A549 (cell line): ENCODE measurements at regions not wholly inside any gene's neighbourhood (a gene's known extent, or its start where the extent isn't known, plus 50 kb on each side); places are given as distances from the start of the nearest gene placed in this dataset.

Experiments
- CHD2 ChIP-seq: fragments of 150-350 bp; IDR thresholded peaks from 2 replicates; pipeline ENCODE4 v1.6.1; 2014; ENCODE audit warnings: low read length; ENCODE audit not compliant: partially characterized antibody
- CTCF ChIP-seq: fragments of >200 bp; sonication (Bioruptor Twin); formaldehyde crosslinking; IDR thresholded peaks from 3 replicates; pipeline ENCODE4 v1.5.1; 2016
- HOXB13 ChIP-seq: fragments of 250-450 bp; sonication (Bioruptor Pico); IDR thresholded peaks from 2 replicates; pipeline ENCODE4 v1.5.0; 2020; ENCODE audit warnings: low read depth, mild to moderate bottlenecking, moderate library complexity
- POLR2A ChIP-seq: IDR thresholded peaks from 2 replicates; pipeline ENCODE4 v1.6.1; 2012; ENCODE audit warnings: mild to moderate bottlenecking, low read length
- RFX5 ChIP-seq: fragments of 450-650 bp; IDR thresholded peaks from 2 replicates; pipeline ENCODE4 v1.7.1; 2014; ENCODE audit warnings: antibody characterized with exemption, mild to moderate bottlenecking, moderate library complexity
- TF ChIP-seq, protein P1 (sequence below): IDR thresholded peaks from 2 replicates; pipeline ENCODE4 v1.6.1; 2012; ENCODE audit warnings: low read depth, borderline replicate concordance

DNA sequence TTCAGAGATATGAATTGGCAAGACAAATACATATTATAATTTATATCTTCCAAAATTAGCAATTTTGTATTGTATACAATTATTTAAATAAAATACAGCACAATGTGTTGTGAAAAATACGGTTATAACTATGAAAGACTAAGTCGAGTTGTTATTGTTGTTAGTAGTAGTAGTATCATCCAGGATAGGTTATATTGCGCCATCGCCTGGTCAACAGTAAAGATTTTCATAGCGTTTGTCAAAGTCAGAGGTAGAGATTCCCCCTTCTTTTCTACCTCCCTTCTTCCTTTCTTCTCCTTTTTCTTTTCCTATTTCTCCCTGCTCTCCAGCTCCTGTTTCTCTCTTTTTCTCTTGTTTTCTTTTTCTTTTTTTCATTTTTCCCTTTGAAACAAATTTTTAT, 499.1 kb upstream of the EPHA5 start:
- TF ChIP-seq CTCF, result no peak
- no peak for TF ChIP-seq HOXB13
- TF ChIP-seq, protein P1, sequence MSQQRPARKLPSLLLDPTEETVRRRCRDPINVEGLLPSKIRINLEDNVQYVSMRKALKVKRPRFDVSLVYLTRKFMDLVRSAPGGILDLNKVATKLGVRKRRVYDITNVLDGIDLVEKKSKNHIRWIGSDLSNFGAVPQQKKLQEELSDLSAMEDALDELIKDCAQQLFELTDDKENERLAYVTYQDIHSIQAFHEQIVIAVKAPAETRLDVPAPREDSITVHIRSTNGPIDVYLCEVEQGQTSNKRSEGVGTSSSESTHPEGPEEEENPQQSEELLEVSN, result no peak
- TF ChIP-seq RFX5, result no peak
- no peak for TF ChIP-seq CHD2
- TF ChIP-seq POLR2A, result no peak
